ENCODE measurements at regions not wholly inside any gene's neighbourhood (a gene's known extent, or its start where the extent isn't known, plus 50 kb on each side); places are given as distances from the start of the nearest gene placed in this dataset.

DNA sequence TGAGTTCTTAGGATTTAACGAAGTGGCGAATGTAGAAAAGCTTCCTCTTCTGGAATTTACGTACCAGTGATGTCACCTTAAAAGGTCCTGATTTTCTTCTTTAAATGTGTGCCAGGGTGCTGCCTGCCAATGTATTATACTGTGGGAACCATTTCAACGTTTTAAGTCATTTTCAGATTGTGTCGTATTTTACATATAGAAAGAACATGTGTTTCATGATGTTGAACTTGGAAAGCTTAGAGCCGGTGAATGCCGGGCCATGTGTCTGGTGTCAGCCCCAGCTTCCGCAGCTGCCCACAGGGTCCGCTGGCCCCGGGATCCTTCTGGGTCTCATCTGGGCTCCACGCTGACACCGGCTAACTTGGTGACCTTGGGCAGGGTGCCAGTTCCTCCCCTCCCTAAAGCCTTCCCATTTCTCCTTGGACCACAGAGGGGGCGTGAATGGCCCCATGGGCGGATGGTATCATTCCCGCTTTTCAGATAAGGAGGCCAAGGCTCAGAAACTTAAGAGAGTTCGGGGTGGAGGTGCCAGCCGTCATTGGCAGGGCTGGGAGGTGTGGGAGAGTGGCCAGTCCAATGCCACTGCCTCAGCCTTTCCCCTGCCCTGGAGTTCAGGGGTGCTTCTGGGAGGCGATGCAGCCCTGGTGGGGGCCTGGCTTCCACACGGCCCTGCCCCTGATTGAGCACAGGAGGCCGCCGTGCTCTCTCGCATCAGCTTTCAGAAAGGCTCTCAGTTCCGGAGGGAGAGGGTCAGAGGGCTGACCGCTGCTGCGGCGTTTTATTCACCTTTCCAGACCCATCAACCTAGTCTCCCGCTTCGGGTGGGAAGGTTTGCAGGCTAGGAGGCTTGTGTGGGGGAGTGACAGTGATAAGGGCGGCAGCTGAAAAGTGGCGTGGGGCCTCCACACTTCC, 68.8 kb upstream of the CIBAR2 start:
- TF ChIP-seq CTCF (IDR thresholded peaks at IDR 0.05) = no peak

DNA sequence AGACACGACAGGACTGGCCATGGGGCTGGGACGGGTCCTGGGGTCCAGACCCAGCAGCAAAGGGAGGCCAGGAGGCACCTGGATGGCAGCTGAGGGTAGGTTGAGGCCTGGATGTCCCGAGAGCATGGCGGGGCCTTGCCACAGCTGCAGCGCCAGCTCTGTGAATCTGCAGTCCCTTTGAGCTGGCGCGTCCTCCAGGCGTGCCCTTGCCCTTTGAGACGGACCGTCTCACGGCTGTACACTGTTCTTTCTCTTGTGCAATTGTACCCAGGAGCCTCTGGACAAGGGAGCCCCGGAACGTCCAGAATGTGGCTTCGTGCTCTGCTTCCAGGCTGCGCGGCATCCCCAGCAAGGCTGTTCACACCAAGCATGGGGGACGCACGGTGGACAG, 69.5 kb upstream of the CIBAR2 start:
- no peak for TF ChIP-seq CTCF (IDR thresholded peaks at IDR 0.05)

- no peak for TF ChIP-seq CTCF (IDR thresholded peaks at IDR 0.05)
Measured at GRCh38 chr16:85182286-85182685, 70.0 kb upstream of the CIBAR2 start.

GRCh38 chr16:85182774-85183173, 70.5 kb upstream of the CIBAR2 start:
- TF ChIP-seq CTCF (IDR thresholded peaks at IDR 0.05) = no peak

GRCh38 chr16:85183564-85183963, 71.3 kb upstream of the CIBAR2 start:
- TF ChIP-seq CTCF (IDR thresholded peaks at IDR 0.05) = no peak

- TF ChIP-seq CTCF (IDR thresholded peaks at IDR 0.05) = no peak
Measured at GRCh38 chr16:85184404-85184803, 72.1 kb upstream of the CIBAR2 start.

- TF ChIP-seq CTCF (IDR thresholded peaks at IDR 0.05) = no peak
Measured at GRCh38 chr16:85185303-85186100, 73.2 kb upstream of the CIBAR2 start.

Measured in LNCAP (cell line).